ENCODE measurements at regions not wholly inside any gene's neighbourhood (a gene's known extent, or its start where the extent isn't known, plus 50 kb on each side); places are given as distances from the start of the nearest gene placed in this dataset.
A peak's percentile ranks its signal among the peaks of the same experiment; 100 is the strongest.

GRCh38 chr2:204260162-204260877, 285.0 kb upstream of the PARD3B start:
- no peaks in the 10 kb centered on the region for H4K20me1 ChIP-seq (ENCODE audit: insufficient read depth, poor library complexity, severe bottlenecking)
- no peaks in the 10 kb centered on the region for H3K79me2 ChIP-seq
- peaks cover 4% of the 10 kb centered on the region for H3K27me3 ChIP-seq
- TF ChIP-seq, protein P1, sequence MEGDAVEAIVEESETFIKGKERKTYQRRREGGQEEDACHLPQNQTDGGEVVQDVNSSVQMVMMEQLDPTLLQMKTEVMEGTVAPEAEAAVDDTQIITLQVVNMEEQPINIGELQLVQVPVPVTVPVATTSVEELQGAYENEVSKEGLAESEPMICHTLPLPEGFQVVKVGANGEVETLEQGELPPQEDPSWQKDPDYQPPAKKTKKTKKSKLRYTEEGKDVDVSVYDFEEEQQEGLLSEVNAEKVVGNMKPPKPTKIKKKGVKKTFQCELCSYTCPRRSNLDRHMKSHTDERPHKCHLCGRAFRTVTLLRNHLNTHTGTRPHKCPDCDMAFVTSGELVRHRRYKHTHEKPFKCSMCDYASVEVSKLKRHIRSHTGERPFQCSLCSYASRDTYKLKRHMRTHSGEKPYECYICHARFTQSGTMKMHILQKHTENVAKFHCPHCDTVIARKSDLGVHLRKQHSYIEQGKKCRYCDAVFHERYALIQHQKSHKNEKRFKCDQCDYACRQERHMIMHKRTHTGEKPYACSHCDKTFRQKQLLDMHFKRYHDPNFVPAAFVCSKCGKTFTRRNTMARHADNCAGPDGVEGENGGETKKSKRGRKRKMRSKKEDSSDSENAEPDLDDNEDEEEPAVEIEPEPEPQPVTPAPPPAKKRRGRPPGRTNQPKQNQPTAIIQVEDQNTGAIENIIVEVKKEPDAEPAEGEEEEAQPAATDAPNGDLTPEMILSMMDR (IDR thresholded peaks at IDR 0.05; ENCODE audit: poor library complexity) = peak; percentile 87
- no peak for TF ChIP-seq EZH2phosphoT487 (IDR thresholded peaks at IDR 0.05; ENCODE audit: low read depth, severe bottlenecking, unreplicated experiment)
- TF ChIP-seq EZH2 (IDR thresholded peaks at IDR 0.05; ENCODE audit: borderline replicate concordance) = no peak
- no peak overlapping the region for H3K4me3 ChIP-seq
- no peaks in the 10 kb centered on the region for H3K36me3 ChIP-seq (replicated peaks; ENCODE audit: insufficient read depth, low read depth)
- peak; percentile 90 for DNase-seq (ENCODE audit: low spot score)
- H3K9me3 ChIP-seq (ENCODE audit: low read depth) = no peaks in the 10 kb centered on the region
- peaks cover 8% of the 10 kb centered on the region for H3K4me1 ChIP-seq (ENCODE audit: insufficient read depth)
- H2AFZ ChIP-seq = no peak overlapping the region
- no peak overlapping the region for H3K4me2 ChIP-seq
- WGBS (ENCODE audit: low lambda C conversion rate, missing lambda C conversion rate) = 35% methylated on average over 9 of the region's 9 CpGs
- H3K9me2 ChIP-seq (replicated peaks; ENCODE audit: insufficient read depth) = no peaks in the 10 kb centered on the region
- no peak overlapping the region for H3K27ac ChIP-seq

DNA sequence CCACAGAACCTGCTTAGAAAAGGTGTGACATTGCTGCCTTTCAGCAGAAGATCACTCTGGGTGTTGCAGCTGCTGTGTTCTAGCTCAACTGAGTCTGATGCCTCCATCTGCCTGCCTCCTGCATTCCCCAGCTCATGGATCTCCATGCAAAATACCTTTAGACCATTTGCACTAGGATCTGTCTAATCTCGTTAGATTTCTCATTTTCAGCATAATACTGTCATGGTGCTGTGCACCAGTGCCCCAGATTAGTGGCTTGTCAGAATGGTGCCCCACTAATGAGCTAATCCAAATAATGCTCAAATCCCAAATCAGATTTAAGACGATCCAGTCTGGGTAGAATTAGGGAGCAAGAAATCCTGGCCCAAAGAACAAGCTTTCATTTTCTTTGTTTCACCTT, 284.4 kb upstream of the PARD3B start:
- Histone ChIP-seq H3K79me2 (no peaks in the 10 kb centered on the region), H3K9me3 (ENCODE audit: low read depth) (no peaks in the 10 kb centered on the region), H3K4me1 (ENCODE audit: insufficient read depth) (peaks cover 8% of the 10 kb centered on the region), H4K20me1 (ENCODE audit: insufficient read depth, poor library complexity, severe bottlenecking) (no peaks in the 10 kb centered on the region), H2AFZ (no peak overlapping the region), H3K4me3 (no peak overlapping the region), H3K36me3 (replicated peaks; ENCODE audit: insufficient read depth, low read depth) (no peaks in the 10 kb centered on the region), H3K4me2 (no peak overlapping the region), H3K9me2 (replicated peaks; ENCODE audit: insufficient read depth) (no peaks in the 10 kb centered on the region), H3K27ac (no peak overlapping the region), H3K27me3 (peaks cover 4% of the 10 kb centered on the region)
- no peak for DNase-seq (ENCODE audit: low spot score)
- 78% methylated on average over 2 of the region's 2 CpGs for WGBS (ENCODE audit: low lambda C conversion rate, missing lambda C conversion rate)
- TF ChIP-seq, protein P1 (IDR thresholded peaks at IDR 0.05; ENCODE audit: poor library complexity) = no peak
- TF ChIP-seq EZH2 (IDR thresholded peaks at IDR 0.05; ENCODE audit: borderline replicate concordance) (no peak), EZH2phosphoT487 (IDR thresholded peaks at IDR 0.05; ENCODE audit: low read depth, severe bottlenecking, unreplicated experiment) (no peak)

GRCh38 chr2:204261846-204262245, 283.4 kb upstream of the PARD3B start:
- WGBS (ENCODE audit: low lambda C conversion rate, missing lambda C conversion rate) = 84% methylated on average over 4 of the region's 4 CpGs
- H3K36me3 ChIP-seq (replicated peaks; ENCODE audit: insufficient read depth, low read depth) = no peaks in the 10 kb centered on the region
- H3K9me3 ChIP-seq (ENCODE audit: low read depth) = no peaks in the 10 kb centered on the region
- H3K79me2 ChIP-seq = no peaks in the 10 kb centered on the region
- H3K4me1 ChIP-seq (ENCODE audit: insufficient read depth) = peaks cover 8% of the 10 kb centered on the region
- no peaks in the 10 kb centered on the region for H3K9me2 ChIP-seq (replicated peaks; ENCODE audit: insufficient read depth)
- H4K20me1 ChIP-seq (ENCODE audit: insufficient read depth, poor library complexity, severe bottlenecking) = no peaks in the 10 kb centered on the region
- H3K4me3 ChIP-seq = no peak overlapping the region
- H3K4me2 ChIP-seq = no peak overlapping the region
- no peak for DNase-seq (ENCODE audit: low spot score)
- TF ChIP-seq EZH2phosphoT487 (IDR thresholded peaks at IDR 0.05; ENCODE audit: low read depth, severe bottlenecking, unreplicated experiment) (no peak), EZH2 (IDR thresholded peaks at IDR 0.05; ENCODE audit: borderline replicate concordance) (no peak)
- TF ChIP-seq, protein P1 (IDR thresholded peaks at IDR 0.05; ENCODE audit: poor library complexity) = no peak
- H3K27me3 ChIP-seq = peaks cover 4% of the 10 kb centered on the region
- no peak overlapping the region for H3K27ac ChIP-seq
- no peak overlapping the region for H2AFZ ChIP-seq
